A673 (cell line): ENCODE measurements at regions not wholly inside any gene's neighbourhood (a gene's known extent, or its start where the extent isn't known, plus 50 kb on each side); places are given as distances from the start of the nearest gene placed in this dataset.

Experiments
- BruUV-seq: library from RNA; stranded (reverse); fragments of 400-500 nt; replicated peaks from 2 replicates; lab custom pipeline; 2021; lab: Mats Ljungman, UMichigan
- CTCF ChIA-PET: fragments of 300-600 bp; sonication (Branson Sonifier 250); formaldehyde crosslinking; loops from one replicate; lab custom pipeline; 2022; ENCODE audit warnings: antibody characterized with exemption; lab: Charles Lee
- POLR2A ChIA-PET: fragments of 300-600 bp; sonication (Branson Sonifier 250); formaldehyde crosslinking; loops from one replicate; lab custom pipeline; 2022; ENCODE audit warnings: antibody characterized with exemption; ENCODE audit not compliant: low non-redundant PET; lab: Charles Lee
- DNase-seq: peaks from one replicate; pipeline ENCODE4 v3.0.0-alpha.2; 2015; ENCODE audit warnings: low spot score
- H3K27ac ChIP-seq: fragments of 200-600 bp; sonication (generic); 2 replicates; pipeline ENCODE4 v1.5.1; 2016; ENCODE audit warnings: mixed run types, low read depth, mild to moderate bottlenecking, mixed read lengths, antibody characterized with exemption, low read length; ENCODE audit not compliant: poor library complexity, severe bottlenecking
- H3K27me3 ChIP-seq: fragments of 200-600 bp; sonication (generic); replicated peaks from 2 replicates; pipeline ENCODE4 v1.6.1; 2017; ENCODE audit warnings: mixed run types, low read depth, mild to moderate bottlenecking, mixed read lengths, antibody characterized with exemption, low read length; ENCODE audit not compliant: insufficient read depth, poor library complexity
- H3K36me3 ChIP-seq: fragments of 200-600 bp; sonication (generic); 2 replicates; pipeline ENCODE4 v1.6.1; 2016; ENCODE audit warnings: mixed run types, mild to moderate bottlenecking, mixed read lengths, antibody characterized with exemption, low read length; ENCODE audit not compliant: insufficient read depth, poor library complexity, severe bottlenecking
- H3K4me1 ChIP-seq: fragments of 200-600 bp; sonication (generic); 2 replicates; pipeline ENCODE4 v1.6.1; 2017; ENCODE audit warnings: mixed run types, mild to moderate bottlenecking, mixed read lengths, antibody characterized with exemption, low read length; ENCODE audit not compliant: insufficient read depth, poor library complexity, severe bottlenecking
- H3K4me3 ChIP-seq: fragments of 200-600 bp; sonication (generic); 2 replicates; pipeline ENCODE4 v1.5.1; 2016; ENCODE audit warnings: low read depth, mixed run types, mild to moderate bottlenecking, mixed read lengths, low read length; ENCODE audit not compliant: poor library complexity, severe bottlenecking
- H3K9me3 ChIP-seq: fragments of 200-600 bp; sonication (generic); 2 replicates; pipeline ENCODE4 v1.6.1; 2016; ENCODE audit warnings: mixed run types, low read depth, mild to moderate bottlenecking, mixed read lengths, antibody characterized with exemption, low read length; ENCODE audit not compliant: poor library complexity, severe bottlenecking
- EZH2 ChIP-seq: fragments of 200-600 bp; sonication (generic); IDR thresholded peaks from 2 replicates; pipeline ENCODE4 v1.6.1; 2017; ENCODE audit warnings: borderline replicate concordance, low read depth, mild to moderate bottlenecking, mixed read lengths, antibody characterized with exemption, low read length; ENCODE audit not compliant: poor library complexity, severe bottlenecking
- intact Hi-C: fragments of 100-400 bp; cut with micrococcal nuclease; formaldehyde crosslinking; loops from one replicate; pipeline ENCODE4 v1.10.0; 2022; ENCODE audit not compliant: unreplicated experiment
- TF ChIP-seq, protein P1 (sequence below): fragments of 300-800, 200-600 bp; sonication (generic); conservative IDR thresholded peaks from 2 replicates; pipeline ENCODE4 v1.5.1; 2017; ENCODE audit warnings: low read depth, mild to moderate bottlenecking, antibody characterized with exemption, low read length, moderate library complexity, mixed read lengths

DNA sequence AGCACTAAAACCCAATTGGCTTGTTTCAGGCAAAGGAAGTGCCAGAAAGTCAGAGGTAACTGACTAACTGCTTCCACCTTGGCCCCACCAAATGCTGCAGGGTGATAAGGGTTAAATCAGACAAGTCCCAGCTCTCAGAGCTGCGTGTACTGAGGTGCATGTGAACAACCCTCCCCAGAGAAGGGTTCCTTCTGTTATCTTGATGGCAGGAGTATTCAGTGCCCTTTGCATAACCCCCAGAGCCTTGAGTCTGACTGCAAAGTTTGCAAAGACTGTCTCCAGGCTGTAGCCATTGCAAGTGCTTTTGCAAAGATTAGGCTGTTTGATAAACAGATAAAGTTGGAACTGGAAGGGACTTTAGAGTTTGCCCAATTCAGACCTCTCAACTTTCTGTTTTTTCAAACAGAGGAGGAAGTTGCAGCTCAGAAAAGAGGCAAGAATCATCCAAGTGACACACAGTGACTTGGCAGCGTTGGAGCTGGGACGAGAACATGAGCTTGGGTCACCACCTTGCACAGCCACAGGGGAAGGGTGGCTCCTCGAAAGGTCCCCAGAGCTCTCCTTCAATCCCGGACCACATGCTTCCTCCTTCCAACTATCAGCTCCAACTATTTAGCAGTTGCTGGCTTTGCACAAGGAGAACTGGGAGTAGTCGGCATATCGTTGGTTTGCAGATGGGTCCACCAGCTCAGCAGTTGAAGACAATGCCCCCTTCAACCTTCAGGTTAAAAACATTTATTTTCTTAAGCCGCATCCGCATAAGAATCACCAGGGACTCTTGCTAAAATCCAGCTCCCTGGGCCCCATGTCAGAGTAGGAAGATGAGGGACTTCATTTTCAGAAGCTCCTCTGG is 224.8 kb upstream of the HES1 start:
- TF ChIP-seq, protein P1, sequence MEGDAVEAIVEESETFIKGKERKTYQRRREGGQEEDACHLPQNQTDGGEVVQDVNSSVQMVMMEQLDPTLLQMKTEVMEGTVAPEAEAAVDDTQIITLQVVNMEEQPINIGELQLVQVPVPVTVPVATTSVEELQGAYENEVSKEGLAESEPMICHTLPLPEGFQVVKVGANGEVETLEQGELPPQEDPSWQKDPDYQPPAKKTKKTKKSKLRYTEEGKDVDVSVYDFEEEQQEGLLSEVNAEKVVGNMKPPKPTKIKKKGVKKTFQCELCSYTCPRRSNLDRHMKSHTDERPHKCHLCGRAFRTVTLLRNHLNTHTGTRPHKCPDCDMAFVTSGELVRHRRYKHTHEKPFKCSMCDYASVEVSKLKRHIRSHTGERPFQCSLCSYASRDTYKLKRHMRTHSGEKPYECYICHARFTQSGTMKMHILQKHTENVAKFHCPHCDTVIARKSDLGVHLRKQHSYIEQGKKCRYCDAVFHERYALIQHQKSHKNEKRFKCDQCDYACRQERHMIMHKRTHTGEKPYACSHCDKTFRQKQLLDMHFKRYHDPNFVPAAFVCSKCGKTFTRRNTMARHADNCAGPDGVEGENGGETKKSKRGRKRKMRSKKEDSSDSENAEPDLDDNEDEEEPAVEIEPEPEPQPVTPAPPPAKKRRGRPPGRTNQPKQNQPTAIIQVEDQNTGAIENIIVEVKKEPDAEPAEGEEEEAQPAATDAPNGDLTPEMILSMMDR = no peak
- TF ChIP-seq EZH2 = no peak
- Histone ChIP-seq H3K36me3 (no peaks in the 10 kb centered on the region), H3K27ac (no peak overlapping the region), H3K4me1 (peaks cover 6% of the 10 kb centered on the region), H3K4me3 (no peak overlapping the region), H3K27me3 (no peaks in the 10 kb centered on the region), H3K9me3 (peaks cover 12% of the 10 kb centered on the region)
- ChIA-PET CTCF (no interaction called here), POLR2A (no interaction called here)
- no peak for DNase-seq
- intact Hi-C loops = no loop called here
- no TSS peak for BruUV-seq

DNA sequence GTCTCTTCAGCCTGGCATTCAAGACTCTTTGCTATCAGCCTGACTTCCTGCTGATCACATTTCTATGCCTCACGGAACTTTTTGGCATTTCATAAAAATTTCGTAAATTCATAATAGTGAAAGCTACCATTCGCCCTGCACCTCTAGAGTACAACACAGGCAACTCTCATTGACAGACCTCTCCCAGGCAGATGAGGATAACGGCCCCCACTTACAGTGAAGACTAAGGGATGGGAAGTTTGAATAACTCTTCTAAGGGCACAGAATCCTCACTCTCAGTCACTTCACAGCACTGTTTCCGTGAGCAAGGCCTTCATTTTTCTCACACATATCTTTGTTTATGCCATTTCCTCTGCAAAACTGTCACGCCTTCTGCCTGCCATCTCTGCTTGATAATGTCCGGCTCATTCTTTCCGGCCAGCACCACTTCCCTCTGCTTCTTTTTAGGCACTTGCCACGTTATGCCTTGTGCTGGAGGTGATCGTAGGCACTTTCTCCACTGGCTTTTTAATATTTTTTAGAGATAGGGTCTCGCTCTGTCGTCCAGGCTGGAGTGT is 224.1 kb upstream of the HES1 start:
- TF ChIP-seq, protein P1 = no peak
- TF ChIP-seq EZH2 = no peak
- no TSS peak for BruUV-seq
- Histone ChIP-seq H3K4me3 (no peak overlapping the region), H3K36me3 (no peaks in the 10 kb centered on the region), H3K27me3 (no peaks in the 10 kb centered on the region), H3K27ac (no peak overlapping the region), H3K4me1 (peaks cover 6% of the 10 kb centered on the region), H3K9me3 (peaks cover 12% of the 10 kb centered on the region)
- intact Hi-C loops = no loop called here
- POLR2A ChIA-PET = no interaction called here
- CTCF ChIA-PET = no interaction called here
- DNase-seq = no peak

DNA sequence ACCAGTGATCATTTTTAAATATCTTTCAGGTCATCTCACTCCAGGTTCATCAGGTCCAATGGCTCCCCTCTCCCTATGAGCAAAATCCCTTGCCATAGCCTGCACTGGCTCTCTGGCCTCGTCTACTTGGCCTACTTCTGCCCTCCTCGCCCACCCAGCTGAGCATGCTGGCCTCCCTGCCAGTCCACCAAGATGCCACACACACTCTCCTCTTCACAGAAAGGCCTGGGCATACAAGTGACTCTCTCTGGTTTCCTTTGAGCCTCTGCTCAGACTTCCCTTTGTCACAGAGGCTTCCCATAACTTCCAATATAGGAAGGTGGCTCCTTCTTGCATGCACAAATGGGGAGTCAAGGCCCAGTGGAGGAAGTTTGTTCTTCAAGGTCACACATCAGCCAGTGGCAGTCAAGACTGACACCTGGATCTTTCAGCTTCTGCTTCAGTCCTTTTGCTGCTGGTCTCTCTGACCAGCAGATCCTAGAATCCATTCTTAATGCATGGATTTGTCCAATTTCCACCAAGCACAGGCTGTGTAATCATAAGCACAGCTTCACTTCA is 223.2 kb upstream of the HES1 start:
- intact Hi-C loops = no loop called here
- CTCF ChIA-PET = no interaction called here

More for the DNA sequence above, 223.2 kb upstream of the HES1 start:
- POLR2A ChIA-PET = no interaction called here
- Histone ChIP-seq H3K9me3 (peaks cover 11% of the 10 kb centered on the region), H3K27me3 (no peaks in the 10 kb centered on the region), H3K27ac (no peak overlapping the region), H3K36me3 (no peaks in the 10 kb centered on the region), H3K4me3 (no peak overlapping the region), H3K4me1 (peaks cover 6% of the 10 kb centered on the region)
- BruUV-seq = no TSS peak
- TF ChIP-seq, protein P1 = no peak
- no peak for TF ChIP-seq EZH2
- no peak for DNase-seq
